Hematopoietic multipotent progenitor cell treated with erythropoietin and hydrocortisone succinate and interleukin-3 and kit ligand, for 17 days (in vitro differentiated cells): ENCODE measurements at regions not wholly inside any gene's neighbourhood (a gene's known extent, or its start where the extent isn't known, plus 50 kb on each side); places are given as distances from the start of the nearest gene placed in this dataset.
"Not testable (repeated sequence)": the region's sequence is repeated elsewhere in the genome, so short reads cannot be mapped to it uniquely, and the experiment has no call there.

Experiments
- DNase-seq: peaks from one replicate; pipeline ENCODE4 v3.0.0-alpha.2; 2015; ENCODE audit warnings: low spot score

GRCh38 chr5:10921160-10921559 is 160.1 kb upstream of the DAP start:
- no peak for DNase-seq

GRCh38 chr5:10920400-10920799 is 159.4 kb upstream of the DAP start:
- DNase-seq = no peak

- DNase-seq = no peak
Observed at GRCh38 chr5:10914741-10915480, 153.9 kb upstream of the DAP start.

DNA sequence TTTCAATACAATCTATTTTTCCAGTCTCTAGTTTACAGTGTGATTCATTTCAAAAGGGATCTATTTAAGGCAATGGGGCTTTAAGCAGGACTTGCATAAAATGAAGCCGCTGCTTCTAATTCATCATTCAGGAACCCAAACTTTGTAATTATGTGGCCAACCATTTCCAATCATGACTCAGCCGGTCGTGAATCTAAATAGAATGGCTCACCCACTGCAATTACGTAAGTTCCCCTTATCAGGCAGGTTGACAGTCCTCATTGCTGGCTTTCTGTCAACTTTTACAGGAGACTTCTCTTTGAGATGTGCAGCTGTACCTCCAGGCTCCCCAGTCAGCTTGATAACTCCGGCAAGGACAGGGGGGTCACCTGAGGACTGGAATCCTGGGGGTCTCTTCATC is 152.8 kb upstream of the DAP start:
- no peak for DNase-seq

DNA sequence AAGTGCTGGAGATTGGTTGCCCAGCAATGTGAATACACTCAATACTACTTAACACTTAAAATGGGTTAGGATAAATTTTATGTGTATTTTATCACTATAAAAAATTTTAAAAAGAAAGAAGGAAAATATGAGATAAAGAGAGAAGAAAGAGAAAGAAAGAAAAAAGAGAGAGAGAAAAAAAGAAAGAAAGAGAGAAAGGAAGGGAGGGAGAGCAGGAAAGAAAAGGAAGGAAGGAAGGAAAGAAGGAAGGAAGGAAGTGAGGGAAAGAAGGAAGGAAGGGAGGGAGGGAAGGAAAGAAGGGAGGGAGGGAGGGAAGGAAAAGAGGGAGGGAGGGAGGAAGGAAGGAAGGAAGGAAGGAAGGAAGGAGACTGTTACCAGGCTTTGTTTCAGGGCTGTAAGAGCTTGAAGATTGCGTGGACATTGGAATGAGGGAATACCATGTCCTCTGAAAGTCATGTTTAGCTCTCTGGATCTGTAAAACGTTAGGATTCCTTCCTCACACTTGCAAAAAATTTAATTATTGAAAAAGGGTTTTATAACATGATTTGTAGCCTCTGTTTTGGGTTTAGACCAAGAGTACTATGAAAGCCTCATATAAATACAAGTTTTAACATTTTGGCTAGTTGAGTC is 152.3 kb upstream of the DAP start:
- DNase-seq = no peak

DNA sequence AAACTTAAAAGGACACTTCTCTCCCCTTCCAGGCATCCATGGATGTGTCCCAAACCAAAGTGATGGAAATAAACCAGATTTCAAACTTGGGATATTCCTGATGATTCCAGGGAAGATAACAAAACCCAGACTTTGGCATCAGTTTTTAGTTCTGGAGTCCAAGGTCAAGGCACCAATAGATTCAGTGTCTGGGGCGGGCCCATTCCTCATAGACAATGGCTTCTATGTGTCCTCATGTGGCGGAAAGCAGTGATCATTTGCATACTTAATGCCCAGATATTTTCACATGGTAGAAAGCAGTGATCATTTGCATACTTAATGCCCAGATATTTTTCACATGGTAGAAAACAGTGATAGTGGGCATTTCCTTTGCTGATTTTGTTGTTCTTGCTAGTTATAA is 151.4 kb upstream of the DAP start:
- DNase-seq = no peak

DNA sequence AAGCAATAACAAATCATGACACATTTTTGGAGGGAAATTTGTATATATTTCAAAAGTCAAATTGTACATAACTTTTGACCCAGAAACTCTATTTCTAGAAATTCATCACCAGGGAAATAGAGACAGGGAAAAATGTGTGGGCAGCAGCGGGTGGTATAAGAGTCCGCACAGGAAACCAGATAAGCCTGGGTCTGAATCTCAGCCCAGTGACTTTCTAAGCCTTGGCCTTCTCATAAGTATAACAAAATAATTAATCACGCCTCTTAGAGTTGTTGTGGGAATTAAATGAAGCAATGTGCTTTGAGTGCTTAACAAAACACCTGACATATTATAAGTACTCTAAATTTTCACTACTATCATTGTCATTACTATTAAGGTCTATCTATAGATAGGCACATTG is 149.2 kb upstream of the DAP start:
- DNase-seq = no peak

GRCh38 chr5:10904862-10905432 is 143.9 kb upstream of the DAP start:
- DNase-seq = no peak

DNA sequence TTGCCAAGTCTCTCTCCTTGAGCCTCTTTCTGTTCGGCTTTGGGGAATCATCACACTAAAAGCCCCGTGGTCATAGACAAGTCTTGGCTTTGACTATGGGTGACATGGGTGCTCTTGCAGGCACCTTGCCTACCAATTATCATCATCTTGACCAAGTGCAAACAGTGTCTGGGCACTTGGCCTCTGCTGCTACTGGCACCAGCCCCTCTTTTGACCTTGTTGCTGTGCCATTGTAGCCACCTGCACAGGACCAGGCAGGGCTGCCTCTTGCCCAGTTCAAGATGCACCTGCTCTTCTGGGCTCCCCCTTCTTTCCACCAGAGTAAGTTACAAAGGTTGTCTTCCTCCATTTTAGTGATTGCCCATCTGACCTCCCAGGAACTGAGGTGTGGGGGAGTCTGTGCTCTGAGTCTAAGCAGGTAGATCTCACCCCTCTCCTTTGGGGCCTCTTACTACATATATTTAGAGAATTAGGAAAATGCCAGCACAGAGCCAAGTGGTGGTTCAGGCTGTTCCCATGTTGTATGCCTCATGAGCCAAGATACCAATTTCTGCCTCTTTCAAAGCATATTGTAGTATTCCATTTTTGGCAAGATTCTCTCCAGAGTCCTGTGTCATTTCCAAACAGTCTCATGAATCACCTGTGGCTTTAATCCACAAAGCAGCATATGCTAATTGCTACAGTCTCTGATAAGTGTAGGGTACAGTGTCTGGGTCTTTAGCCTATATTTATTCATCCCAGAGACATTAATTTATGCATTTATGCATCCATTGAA is 142.9 kb upstream of the DAP start:
- no peak for DNase-seq

DNA sequence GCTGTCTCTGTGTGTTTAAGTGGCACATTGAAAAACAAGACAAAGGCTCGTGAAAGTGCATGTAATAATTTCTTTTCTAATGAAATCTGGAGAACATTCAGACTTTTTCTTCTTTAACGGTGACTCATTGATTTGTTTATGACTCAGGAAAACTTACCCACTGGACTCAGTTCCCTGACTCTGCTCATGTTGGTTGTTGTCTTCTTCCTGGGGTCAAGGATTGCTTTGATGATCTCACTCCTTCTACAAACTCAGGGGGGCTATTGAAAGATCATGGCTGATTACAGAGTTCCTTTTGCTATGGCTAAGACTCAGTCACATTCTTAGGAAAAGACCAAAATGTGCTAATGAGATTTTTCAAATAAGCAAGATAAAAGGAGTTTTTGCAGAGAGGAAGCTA is 141.1 kb upstream of the DAP start:
- no peak for DNase-seq

GRCh38 chr5:10898514-10898913 is 137.5 kb upstream of the DAP start:
- no peak for DNase-seq

GRCh38 chr5:10896016-10896415 is 135.0 kb upstream of the DAP start:
- DNase-seq = no peak

GRCh38 chr5:10894445-10895054 is 133.5 kb upstream of the DAP start:
- DNase-seq = no peak

GRCh38 chr5:10892911-10893215 is 131.8 kb upstream of the DAP start:
- DNase-seq = no peak

- no peak for DNase-seq
Observed at GRCh38 chr5:10892147-10892910, 131.3 kb upstream of the DAP start.

DNA sequence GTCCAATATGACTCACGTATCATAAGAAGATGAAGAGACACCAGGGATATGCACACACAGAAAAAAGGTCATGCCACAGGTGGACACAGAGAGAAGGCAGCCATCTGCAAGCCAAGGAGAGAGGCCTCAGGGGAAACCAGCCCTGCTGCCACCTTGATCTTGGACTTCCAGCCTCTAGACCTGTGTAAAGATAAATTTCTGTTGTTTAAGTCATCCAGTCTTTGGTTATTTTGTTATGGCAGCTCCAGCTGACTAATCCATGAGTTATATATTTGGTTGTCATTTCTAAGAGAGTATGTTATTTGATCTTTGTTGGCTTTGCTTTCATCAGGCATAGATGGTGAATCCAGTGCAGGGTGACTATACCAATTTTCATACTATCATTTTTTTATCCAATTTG is 130.2 kb upstream of the DAP start:
- DNase-seq = no peak

DNA sequence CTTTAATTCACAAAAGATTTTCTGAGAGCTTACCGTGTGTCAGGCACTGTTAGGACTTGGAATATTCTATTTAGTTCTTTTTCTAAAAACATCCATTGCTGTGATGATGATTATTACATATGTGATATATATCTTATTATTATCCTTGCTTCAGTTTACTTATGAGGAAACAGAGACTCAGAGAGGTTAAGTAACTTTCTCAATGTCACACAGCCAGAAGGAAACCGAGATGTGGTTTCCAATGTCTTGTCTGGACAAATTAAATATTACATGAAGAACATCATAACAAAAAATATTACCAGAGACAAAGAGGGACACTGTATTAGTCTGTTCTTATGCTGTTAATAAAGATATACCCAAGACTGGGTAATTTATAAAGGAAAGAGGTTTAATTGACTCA is 125.5 kb upstream of the DAP start:
- no peak for DNase-seq

DNA sequence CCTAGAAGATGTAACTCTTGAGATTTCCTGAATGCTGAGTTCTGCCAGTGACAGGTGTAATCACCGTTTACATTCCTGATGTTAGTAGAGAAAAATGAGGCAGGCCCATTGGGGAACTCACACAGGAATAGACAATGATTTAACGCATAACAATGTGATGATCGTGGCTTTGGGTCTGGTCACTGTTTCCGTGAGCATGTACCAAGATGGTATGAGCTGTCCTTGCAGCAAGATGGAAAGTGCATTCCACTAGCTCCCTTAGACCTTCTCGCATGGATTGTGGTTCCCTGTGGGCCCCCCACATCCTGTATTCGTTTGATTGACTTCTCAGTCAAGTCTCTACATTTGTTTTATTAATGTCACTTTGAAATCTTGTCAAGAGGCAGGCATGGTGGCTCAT is 124.0 kb upstream of the DAP start:
- DNase-seq = no peak

- DNase-seq = not testable (repeated sequence)
Observed at GRCh38 chr5:10883945-10884344, 122.9 kb upstream of the DAP start.

- DNase-seq = no peak
Observed at GRCh38 chr5:10880934-10881333, 119.9 kb upstream of the DAP start.

- DNase-seq = not testable (repeated sequence)
Observed at GRCh38 chr5:10876996-10877395, 116.0 kb upstream of the DAP start.
